Fibroblast of lung (primary cell): ENCODE measurements at regions not wholly inside any gene's neighbourhood (a gene's known extent, or its start where the extent isn't known, plus 50 kb on each side); places are given as distances from the start of the nearest gene placed in this dataset.

Experiments
- EZH2 ChIP-seq: IDR thresholded peaks from 2 replicates; pipeline ENCODE4 v1.5.1; 2012; ENCODE audit warnings: low read length, control low read depth, mild to moderate bottlenecking; ENCODE audit errors: missing control alignments
- TF ChIP-seq, protein P1 (sequence below), 2 donors: IDR thresholded peaks in 1 of 2; conservative IDR thresholded peaks in 1 of 2; 1 replicate in 1 of 2; 2 replicates in 1 of 2; pipeline ENCODE4 v1.5.1; 2011 to 2012; ENCODE audit warnings: low read length in 2 of 2, control low read depth in 1 of 2, inconsistent platforms in 1 of 2, low read depth in 1 of 2, mild to moderate bottlenecking in 1 of 2

DNA sequence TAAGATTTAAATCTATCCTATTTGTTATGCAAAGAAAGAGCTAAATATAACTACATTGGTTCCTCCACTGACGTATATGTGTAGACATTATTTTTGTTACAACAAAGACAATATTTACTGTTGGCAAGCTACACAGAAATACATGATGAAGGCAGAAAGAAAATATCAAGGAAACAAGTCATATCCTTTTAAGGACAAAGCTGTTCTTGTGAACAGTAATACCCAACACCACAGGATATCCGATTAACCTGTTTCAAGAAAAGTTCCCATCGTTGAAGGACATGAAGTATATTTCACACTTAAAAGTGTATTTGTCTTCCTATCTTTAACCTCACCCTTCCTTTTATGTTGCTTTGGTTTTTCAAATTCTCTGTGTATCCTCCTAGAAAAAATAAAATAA, 235.8 kb upstream of the AADAT start:
- TF ChIP-seq, protein P1, sequence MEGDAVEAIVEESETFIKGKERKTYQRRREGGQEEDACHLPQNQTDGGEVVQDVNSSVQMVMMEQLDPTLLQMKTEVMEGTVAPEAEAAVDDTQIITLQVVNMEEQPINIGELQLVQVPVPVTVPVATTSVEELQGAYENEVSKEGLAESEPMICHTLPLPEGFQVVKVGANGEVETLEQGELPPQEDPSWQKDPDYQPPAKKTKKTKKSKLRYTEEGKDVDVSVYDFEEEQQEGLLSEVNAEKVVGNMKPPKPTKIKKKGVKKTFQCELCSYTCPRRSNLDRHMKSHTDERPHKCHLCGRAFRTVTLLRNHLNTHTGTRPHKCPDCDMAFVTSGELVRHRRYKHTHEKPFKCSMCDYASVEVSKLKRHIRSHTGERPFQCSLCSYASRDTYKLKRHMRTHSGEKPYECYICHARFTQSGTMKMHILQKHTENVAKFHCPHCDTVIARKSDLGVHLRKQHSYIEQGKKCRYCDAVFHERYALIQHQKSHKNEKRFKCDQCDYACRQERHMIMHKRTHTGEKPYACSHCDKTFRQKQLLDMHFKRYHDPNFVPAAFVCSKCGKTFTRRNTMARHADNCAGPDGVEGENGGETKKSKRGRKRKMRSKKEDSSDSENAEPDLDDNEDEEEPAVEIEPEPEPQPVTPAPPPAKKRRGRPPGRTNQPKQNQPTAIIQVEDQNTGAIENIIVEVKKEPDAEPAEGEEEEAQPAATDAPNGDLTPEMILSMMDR (conservative IDR thresholded peaks at IDR 0.05 in 1 of 2, IDR thresholded peaks at IDR 0.05 in 1 of 2; ENCODE audit: low read depth in 1 of 2, low read length in 2 of 2), result no peak
- TF ChIP-seq EZH2, result no peak
